ENCODE measurements at regions not wholly inside any gene's neighbourhood (a gene's known extent, or its start where the extent isn't known, plus 50 kb on each side); places are given as distances from the start of the nearest gene placed in this dataset.

DNA sequence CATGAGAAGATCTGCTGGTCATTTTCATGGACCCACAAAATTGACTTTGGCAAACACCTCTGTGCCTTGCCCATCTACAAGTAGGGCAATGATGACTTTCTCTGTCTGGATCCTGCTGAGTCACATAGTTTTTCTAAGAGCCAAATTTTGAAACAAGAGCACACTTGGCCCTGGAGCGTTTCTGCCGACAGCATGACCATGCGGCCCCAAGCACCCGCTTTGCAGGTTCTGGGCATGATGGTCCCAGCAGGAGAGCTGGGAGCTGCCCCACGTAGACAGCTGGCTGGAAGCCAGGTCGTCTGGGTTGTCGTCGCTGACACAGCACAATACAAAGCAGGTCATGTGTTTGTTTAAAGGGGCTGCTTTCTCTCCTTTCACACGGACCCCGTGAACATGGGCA lies 159.8 kb downstream of the SYK start:
- ChIA-PET CTCF (no interaction called here), POLR2A (no interaction called here)
- Histone ChIP-seq H3K4me3 (replicated peaks in 1 of 3; ENCODE audit: insufficient read depth in 1 of 3, low read depth in 1 of 3, low read length in 3 of 3) (no peak overlapping the region), H2AFZ (ENCODE audit: low read depth, low read length) (no peak overlapping the region), H4K20me1 (replicated peaks; ENCODE audit: control insufficient read depth, extremely low read depth, insufficient read depth, low read length) (no peaks in the 10 kb centered on the region), H3K27ac (ENCODE audit: insufficient read depth, low read depth, low read length) (no peak overlapping the region), H3K9me1 (replicated peaks; ENCODE audit: control insufficient read depth, extremely low read depth, insufficient read depth, low read length) (no peaks in the 10 kb centered on the region), H3K27me3 (ENCODE audit: control insufficient read depth in 2 of 2, insufficient read depth in 2 of 2, low read length in 2 of 2) (peaks cover 0 to 4% of the 10 kb centered on the region in 2 experiments), H3K79me2 (ENCODE audit: control insufficient read depth, insufficient read depth, low read length) (no peaks in the 10 kb centered on the region), H3K9me3 (replicated peaks; ENCODE audit: control insufficient read depth, insufficient read depth, low read length) (no peaks in the 10 kb centered on the region), H3K36me3 (ENCODE audit: control insufficient read depth in 2 of 2, extremely low read depth in 1 of 2, insufficient read depth in 2 of 2, low read length in 2 of 2) (no peaks in the 10 kb centered on the region), H3K4me1 (ENCODE audit: control insufficient read depth, extremely low read depth, insufficient read depth, low read length) (no peaks in the 10 kb centered on the region), H3K9ac (replicated peaks; ENCODE audit: extremely low read depth, insufficient read depth, low read length) (no peak overlapping the region), H3K4me2 (ENCODE audit: insufficient read depth, low read length) (no peak overlapping the region)
- DNase-seq (ENCODE audit: low read depth, low spot score) (no peak), FAIRE-seq (no peak)
- intact Hi-C loops (cut with micrococcal nuclease) = no loop called here
- dilution Hi-C loops (cut with MboI; ENCODE audit: extremely low pct_ligation_motif_present, low sequenced_read_pairs) = no loop called here
- TF ChIP-seq, protein P1, sequence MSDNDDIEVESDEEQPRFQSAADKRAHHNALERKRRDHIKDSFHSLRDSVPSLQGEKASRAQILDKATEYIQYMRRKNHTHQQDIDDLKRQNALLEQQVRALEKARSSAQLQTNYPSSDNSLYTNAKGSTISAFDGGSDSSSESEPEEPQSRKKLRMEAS (IDR thresholded peaks at IDR 0.05; ENCODE audit: insufficient read depth, insufficient read length) = no peak
- TF ChIP-seq FOS (IDR thresholded peaks at IDR 0.05; ENCODE audit: borderline replicate concordance, insufficient read depth, low read length) = no peak
- BruUV-seq (replicated peaks) = no TSS peak

DNA sequence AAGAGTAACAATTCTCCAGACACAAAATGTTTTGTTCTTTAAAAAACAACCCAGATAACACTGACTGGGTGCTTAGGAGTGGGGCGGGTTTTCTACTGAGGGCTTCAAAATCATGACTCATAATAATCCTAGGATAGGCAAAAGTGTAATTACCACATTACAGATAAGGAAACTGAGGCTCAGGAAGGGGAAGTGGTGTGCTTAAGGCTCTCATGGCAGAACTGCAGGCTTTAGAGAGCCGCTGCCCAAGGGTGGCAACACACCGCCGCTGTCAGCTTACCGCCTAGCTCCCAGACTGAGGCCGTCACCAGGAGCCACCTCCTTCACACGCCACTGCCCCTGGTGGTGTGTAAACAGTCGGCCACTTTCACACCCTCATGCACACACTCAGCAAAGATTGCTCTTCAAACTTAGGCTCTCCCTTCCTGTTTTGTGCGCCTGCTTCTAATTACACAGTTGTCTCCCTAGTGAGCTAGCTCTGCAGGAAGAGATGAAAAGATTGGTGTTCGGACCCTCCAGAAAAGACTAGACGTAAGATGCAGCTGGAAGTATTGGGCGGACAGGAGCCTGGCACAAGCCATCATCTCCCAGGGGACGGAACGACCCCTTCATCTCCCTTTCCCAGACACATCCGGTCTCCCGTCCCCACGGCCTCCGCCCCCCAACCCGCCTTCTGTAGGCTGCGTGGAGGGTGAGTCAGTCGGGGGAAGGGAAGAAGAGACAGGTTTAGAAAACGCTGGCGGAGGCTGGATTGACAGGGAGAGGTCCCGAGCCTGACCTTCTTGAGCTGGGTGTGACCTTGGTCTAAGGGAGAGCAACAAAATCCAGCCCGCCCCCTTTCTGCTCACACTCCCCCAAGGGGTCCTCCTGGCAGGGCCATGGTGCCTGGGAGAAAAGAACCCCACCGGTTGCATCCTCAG lies 162.7 kb downstream of the SYK start:
- CTCF ChIA-PET = no interaction called here
- Histone ChIP-seq H3K79me2 (ENCODE audit: control insufficient read depth, insufficient read depth, low read length) (no peaks in the 10 kb centered on the region), H3K36me3 (ENCODE audit: control insufficient read depth in 2 of 2, extremely low read depth in 1 of 2, insufficient read depth in 2 of 2, low read length in 2 of 2) (no peaks in the 10 kb centered on the region), H3K4me3 (replicated peaks in 1 of 3; ENCODE audit: insufficient read depth in 1 of 3, low read depth in 1 of 3, low read length in 3 of 3) (no peak overlapping the region), H3K4me1 (ENCODE audit: control insufficient read depth, extremely low read depth, insufficient read depth, low read length) (no peaks in the 10 kb centered on the region), H2AFZ (ENCODE audit: low read depth, low read length) (peak overlapping the region; percentile 15), H3K9ac (replicated peaks; ENCODE audit: extremely low read depth, insufficient read depth, low read length) (no peak overlapping the region), H3K9me3 (replicated peaks; ENCODE audit: control insufficient read depth, insufficient read depth, low read length) (no peaks in the 10 kb centered on the region), H3K27ac (ENCODE audit: insufficient read depth, low read depth, low read length) (no peak overlapping the region), H3K27me3 (ENCODE audit: control insufficient read depth in 2 of 2, insufficient read depth in 2 of 2, low read length in 2 of 2) (peaks cover 0 to 4% of the 10 kb centered on the region in 2 experiments), H3K4me2 (ENCODE audit: insufficient read depth, low read length) (peak overlapping the region; percentile 28), H3K9me1 (replicated peaks; ENCODE audit: control insufficient read depth, extremely low read depth, insufficient read depth, low read length) (no peaks in the 10 kb centered on the region), H4K20me1 (replicated peaks; ENCODE audit: control insufficient read depth, extremely low read depth, insufficient read depth, low read length) (no peaks in the 10 kb centered on the region)
- BruUV-seq (replicated peaks) = no TSS peak
- peak; percentile 15 for DNase-seq (ENCODE audit: low read depth, low spot score)
- POLR2A ChIA-PET = no interaction called here
- dilution Hi-C loops (cut with MboI; ENCODE audit: extremely low pct_ligation_motif_present, low sequenced_read_pairs) = no loop called here
- intact Hi-C loops (cut with micrococcal nuclease) = no loop called here
- FAIRE-seq = no peak
- no peak for TF ChIP-seq POLR2A (IDR thresholded peaks at IDR 0.05; ENCODE audit: low read depth, low read length)
- TF ChIP-seq, protein P2, sequence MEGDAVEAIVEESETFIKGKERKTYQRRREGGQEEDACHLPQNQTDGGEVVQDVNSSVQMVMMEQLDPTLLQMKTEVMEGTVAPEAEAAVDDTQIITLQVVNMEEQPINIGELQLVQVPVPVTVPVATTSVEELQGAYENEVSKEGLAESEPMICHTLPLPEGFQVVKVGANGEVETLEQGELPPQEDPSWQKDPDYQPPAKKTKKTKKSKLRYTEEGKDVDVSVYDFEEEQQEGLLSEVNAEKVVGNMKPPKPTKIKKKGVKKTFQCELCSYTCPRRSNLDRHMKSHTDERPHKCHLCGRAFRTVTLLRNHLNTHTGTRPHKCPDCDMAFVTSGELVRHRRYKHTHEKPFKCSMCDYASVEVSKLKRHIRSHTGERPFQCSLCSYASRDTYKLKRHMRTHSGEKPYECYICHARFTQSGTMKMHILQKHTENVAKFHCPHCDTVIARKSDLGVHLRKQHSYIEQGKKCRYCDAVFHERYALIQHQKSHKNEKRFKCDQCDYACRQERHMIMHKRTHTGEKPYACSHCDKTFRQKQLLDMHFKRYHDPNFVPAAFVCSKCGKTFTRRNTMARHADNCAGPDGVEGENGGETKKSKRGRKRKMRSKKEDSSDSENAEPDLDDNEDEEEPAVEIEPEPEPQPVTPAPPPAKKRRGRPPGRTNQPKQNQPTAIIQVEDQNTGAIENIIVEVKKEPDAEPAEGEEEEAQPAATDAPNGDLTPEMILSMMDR (IDR thresholded peaks at IDR 0.05; ENCODE audit: extremely low read depth in 1 of 2, insufficient read depth in 1 of 2, low read depth in 1 of 2, low read length in 2 of 2) = peak in 1 of 2 donors; percentile 34
